ENCODE measurements at regions not wholly inside any gene's neighbourhood (a gene's known extent, or its start where the extent isn't known, plus 50 kb on each side); places are given as distances from the start of the nearest gene placed in this dataset.

DNA sequence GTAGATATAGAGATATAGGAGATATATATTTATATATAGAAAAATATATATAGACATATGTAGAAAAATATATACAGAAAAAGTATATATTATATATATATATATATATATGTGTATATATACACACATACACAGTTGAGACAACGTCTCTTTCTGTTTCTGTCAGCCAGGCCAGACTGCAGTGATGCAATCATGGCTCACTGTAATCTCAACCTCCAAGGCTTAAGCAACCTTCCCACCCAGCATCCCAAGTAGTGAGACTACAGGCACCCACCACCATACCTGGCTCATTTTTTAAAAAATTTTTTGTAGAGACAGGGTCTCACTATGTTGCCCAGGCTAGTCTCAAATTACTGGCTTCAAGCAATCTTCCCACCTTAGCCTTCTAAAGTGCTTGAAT, 426.3 kb downstream of the GPM6A start:
- H3K27ac ChIP-seq: no peak overlapping the region
- no peak overlapping the region for H3K4me3 ChIP-seq
- DNase-seq (ENCODE audit: low read depth in 1 of 2, low spot score in 1 of 2) (no peak), FAIRE-seq (no peak), ATAC-seq (no peak)
- ChIA-PET POLR2A (no interaction called here), CTCF (no interaction called here)
- WGBS (ENCODE audit: missing lambda C conversion rate): 74% methylated on average over 1 of the region's 1 CpG
- H3K4me2 ChIP-seq: no peak overlapping the region
- H3K4me1 ChIP-seq: no peaks in the 10 kb centered on the region
- TF ChIP-seq RAD21 (conservative IDR thresholded peaks at IDR 0.05 in 1 of 2, IDR thresholded peaks at IDR 0.05 in 1 of 2) (no peak), CEBPB (IDR thresholded peaks at IDR 0.05) (no peak), TFCP2L1 (CRISPR knock-in tag; IDR thresholded peaks at IDR 0.05) (no peak), KDM1A (IDR thresholded peaks at IDR 0.05; ENCODE audit: low read depth) (no peak)
- TF ChIP-seq, protein P1, sequence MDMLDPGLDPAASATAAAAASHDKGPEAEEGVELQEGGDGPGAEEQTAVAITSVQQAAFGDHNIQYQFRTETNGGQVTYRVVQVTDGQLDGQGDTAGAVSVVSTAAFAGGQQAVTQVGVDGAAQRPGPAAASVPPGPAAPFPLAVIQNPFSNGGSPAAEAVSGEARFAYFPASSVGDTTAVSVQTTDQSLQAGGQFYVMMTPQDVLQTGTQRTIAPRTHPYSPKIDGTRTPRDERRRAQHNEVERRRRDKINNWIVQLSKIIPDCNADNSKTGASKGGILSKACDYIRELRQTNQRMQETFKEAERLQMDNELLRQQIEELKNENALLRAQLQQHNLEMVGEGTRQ (IDR thresholded peaks at IDR 0.05): no peak
- no peaks in the 10 kb centered on the region for H3K9me3 ChIP-seq

GRCh38 chr4:175386776-175387507, 425.1 kb downstream of the GPM6A start:
- FAIRE-seq (no peak), DNase-seq (ENCODE audit: low read depth in 1 of 2, low spot score in 1 of 2) (no peak), ATAC-seq (no peak)
- CTCF ChIA-PET: no interaction called here
- Histone ChIP-seq H3K27ac (no peak overlapping the region), H3K9me3 (no peaks in the 10 kb centered on the region), H3K4me2 (no peak overlapping the region), H3K4me1 (no peaks in the 10 kb centered on the region), H3K4me3 (no peak overlapping the region)
- POLR2A ChIA-PET: no interaction called here
- 93% methylated on average over 4 of the region's 9 CpGs for WGBS (ENCODE audit: missing lambda C conversion rate)
- TF ChIP-seq, protein P2, sequence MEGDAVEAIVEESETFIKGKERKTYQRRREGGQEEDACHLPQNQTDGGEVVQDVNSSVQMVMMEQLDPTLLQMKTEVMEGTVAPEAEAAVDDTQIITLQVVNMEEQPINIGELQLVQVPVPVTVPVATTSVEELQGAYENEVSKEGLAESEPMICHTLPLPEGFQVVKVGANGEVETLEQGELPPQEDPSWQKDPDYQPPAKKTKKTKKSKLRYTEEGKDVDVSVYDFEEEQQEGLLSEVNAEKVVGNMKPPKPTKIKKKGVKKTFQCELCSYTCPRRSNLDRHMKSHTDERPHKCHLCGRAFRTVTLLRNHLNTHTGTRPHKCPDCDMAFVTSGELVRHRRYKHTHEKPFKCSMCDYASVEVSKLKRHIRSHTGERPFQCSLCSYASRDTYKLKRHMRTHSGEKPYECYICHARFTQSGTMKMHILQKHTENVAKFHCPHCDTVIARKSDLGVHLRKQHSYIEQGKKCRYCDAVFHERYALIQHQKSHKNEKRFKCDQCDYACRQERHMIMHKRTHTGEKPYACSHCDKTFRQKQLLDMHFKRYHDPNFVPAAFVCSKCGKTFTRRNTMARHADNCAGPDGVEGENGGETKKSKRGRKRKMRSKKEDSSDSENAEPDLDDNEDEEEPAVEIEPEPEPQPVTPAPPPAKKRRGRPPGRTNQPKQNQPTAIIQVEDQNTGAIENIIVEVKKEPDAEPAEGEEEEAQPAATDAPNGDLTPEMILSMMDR (IDR thresholded peaks at IDR 0.05): no peak
- TF ChIP-seq, protein P3, sequence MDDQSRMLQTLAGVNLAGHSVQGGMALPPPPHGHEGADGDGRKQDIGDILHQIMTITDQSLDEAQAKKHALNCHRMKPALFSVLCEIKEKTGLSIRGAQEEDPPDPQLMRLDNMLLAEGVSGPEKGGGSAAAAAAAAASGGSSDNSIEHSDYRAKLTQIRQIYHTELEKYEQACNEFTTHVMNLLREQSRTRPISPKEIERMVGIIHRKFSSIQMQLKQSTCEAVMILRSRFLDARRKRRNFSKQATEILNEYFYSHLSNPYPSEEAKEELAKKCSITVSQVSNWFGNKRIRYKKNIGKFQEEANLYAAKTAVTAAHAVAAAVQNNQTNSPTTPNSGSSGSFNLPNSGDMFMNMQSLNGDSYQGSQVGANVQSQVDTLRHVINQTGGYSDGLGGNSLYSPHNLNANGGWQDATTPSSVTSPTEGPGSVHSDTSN (IDR thresholded peaks at IDR 0.05): no peak
- TF ChIP-seq, protein P4, sequence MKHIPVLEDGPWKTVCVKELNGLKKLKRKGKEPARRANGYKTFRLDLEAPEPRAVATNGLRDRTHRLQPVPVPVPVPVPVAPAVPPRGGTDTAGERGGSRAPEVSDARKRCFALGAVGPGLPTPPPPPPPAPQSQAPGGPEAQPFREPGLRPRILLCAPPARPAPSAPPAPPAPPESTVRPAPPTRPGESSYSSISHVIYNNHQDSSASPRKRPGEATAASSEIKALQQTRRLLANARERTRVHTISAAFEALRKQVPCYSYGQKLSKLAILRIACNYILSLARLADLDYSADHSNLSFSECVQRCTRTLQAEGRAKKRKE (CRISPR knock-in tag; IDR thresholded peaks at IDR 0.05; ENCODE audit: low read depth): no peak
- no peak for TF ChIP-seq MAFK (IDR thresholded peaks at IDR 0.05; ENCODE audit: partially characterized antibody)
- no peak for TF ChIP-seq NR3C1 (IDR thresholded peaks at IDR 0.05)
- TF ChIP-seq CBX2 (IDR thresholded peaks at IDR 0.05; ENCODE audit: borderline replicate concordance, low read depth): no peak
- TF ChIP-seq RCOR1 (IDR thresholded peaks at IDR 0.05; ENCODE audit: low read depth, low read length): no peak
- TF ChIP-seq, protein P1 (IDR thresholded peaks at IDR 0.05): no peak
- no peak for TF ChIP-seq HOXA7 (CRISPR knock-in tag; IDR thresholded peaks at IDR 0.05)
- no peak for TF ChIP-seq TP53 (CRISPR knock-in tag; IDR thresholded peaks at IDR 0.05)
- no peak for TF ChIP-seq PHF8 (IDR thresholded peaks at IDR 0.05; ENCODE audit: borderline replicate concordance, low read depth)
- no peak for TF ChIP-seq NPAS2 (CRISPR knock-in tag; IDR thresholded peaks at IDR 0.05; ENCODE audit: borderline replicate concordance)
- no peak for TF ChIP-seq MAZ (IDR thresholded peaks at IDR 0.05; ENCODE audit: borderline replicate concordance, low read depth, low read length)
- TF ChIP-seq, protein P5, sequence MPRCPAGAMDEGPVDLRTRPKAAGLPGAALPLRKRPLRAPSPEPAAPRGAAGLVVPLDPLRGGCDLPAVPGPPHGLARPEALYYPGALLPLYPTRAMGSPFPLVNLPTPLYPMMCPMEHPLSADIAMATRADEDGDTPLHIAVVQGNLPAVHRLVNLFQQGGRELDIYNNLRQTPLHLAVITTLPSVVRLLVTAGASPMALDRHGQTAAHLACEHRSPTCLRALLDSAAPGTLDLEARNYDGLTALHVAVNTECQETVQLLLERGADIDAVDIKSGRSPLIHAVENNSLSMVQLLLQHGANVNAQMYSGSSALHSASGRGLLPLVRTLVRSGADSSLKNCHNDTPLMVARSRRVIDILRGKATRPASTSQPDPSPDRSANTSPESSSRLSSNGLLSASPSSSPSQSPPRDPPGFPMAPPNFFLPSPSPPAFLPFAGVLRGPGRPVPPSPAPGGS (IDR thresholded peaks at IDR 0.05): no peak
